ENCODE measurements at regions not wholly inside any gene's neighbourhood (a gene's known extent, or its start where the extent isn't known, plus 50 kb on each side); places are given as distances from the start of the nearest gene placed in this dataset.

DNA sequence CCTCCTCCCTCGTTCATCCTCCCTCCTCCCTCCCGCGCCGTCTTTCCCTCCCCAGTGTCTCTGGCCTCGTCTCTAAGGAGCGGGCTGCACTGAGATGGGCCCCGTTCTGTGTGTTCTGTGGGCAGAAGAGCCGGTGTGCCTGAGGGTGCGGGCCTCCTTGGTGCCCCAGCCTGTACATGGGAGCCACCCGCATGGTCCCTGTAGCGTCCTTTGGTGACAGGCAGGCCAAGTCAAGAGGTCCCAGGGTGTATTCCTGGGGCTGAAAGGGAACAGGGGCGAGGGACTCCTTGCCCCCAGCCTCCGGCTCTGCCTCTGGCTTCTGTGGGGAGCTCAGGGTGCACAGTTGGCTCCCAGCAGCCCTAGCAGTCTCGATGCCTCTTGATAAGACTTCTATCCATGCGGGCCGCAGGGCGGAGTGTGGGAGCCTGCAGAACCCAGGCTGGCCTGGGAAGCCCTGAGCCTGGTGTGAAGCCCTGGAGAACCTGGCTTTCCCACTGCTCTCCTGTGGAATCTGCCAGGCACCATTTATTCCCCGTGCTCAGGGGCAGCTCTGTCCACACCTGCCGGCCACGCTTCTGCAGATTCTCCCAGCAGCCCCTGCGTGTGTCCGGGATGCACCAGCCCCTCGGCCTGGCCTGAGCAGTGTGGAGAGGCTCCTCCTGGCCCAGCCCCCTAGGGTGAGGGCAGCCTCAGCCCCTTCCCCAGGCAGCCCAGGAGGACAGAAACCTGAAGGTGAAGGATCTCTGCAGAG is 181.3 kb downstream of the KIF26A start:
- DNase-seq (ENCODE audit: low read depth), result no peak

DNA sequence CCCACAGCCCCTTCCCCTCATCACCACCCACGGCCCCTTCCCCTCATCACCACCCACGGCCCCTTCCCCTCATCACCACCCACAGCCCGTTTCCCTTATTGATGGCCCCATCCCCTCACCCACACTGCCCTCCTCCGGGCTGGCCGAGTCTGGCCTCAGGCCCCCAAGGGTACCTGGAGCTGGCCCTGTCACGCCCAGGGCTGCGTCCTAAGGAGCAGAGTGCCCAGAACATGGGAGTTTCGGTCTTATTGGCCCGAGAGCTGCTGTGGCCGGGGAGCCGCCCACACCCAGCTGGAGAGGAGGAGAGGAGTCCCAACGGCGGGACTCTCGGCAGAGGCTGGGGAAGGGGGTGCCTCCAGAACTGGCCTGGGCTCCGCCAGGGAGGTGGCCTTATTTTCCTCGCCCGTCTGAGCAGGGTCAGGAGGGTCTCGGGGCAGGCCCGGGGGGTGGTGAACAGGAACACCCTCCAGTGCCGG is 182.3 kb downstream of the KIF26A start:
- no peak for DNase-seq (ENCODE audit: low read depth)

DNA sequence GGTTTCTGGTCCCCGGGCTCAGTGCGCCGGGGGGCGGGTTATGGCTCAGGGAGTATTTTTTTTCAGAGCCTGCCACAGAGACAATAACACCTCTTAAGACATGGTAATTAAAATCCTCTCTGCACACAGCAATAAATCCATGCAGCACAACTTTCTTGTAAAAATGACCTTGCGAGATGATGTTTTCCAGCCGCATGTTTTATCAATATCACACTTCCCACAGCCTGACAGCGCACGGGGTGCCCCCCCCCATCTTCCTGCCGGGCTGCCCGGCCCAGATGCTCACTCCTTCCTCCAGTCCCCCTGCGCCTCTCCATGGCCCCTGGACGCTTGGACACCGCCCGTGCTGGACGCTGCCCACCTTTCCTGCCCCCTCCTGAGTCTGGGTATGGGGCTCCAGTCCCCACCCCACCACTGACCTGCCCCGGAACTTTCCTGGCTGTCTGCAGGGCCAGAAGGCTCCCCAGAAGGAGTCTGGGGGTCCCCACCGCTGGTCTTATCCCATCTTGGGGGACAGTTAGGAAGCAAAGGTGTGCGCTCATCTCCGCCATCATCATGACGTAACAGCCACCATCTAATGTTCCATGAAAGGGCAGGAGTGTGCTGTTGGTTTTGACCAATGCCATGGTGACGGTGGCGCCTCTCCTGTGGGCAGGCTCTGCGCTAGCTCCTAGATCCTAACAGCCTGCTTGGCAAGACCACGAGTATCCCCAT is 182.9 kb downstream of the KIF26A start:
- no peak for DNase-seq (ENCODE audit: low read depth)

DNA sequence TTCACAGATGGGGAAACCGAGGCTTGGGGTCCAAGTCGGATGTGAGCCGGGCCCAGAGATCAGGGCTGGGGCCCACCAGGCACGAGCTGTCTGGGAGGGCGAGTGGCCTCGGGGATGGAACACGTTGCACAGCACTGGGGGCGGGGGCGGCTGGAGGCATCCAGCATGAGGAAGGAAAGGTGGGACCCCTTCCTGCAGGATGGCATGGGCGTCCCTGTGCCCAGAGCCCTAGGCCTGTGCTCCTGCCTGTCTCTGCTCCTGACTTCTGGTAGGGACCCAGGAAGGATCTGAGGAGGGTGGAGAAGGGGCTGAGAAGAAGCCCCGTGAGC is 183.4 kb downstream of the KIF26A start:
- no peak for DNase-seq (ENCODE audit: low read depth)

DNA sequence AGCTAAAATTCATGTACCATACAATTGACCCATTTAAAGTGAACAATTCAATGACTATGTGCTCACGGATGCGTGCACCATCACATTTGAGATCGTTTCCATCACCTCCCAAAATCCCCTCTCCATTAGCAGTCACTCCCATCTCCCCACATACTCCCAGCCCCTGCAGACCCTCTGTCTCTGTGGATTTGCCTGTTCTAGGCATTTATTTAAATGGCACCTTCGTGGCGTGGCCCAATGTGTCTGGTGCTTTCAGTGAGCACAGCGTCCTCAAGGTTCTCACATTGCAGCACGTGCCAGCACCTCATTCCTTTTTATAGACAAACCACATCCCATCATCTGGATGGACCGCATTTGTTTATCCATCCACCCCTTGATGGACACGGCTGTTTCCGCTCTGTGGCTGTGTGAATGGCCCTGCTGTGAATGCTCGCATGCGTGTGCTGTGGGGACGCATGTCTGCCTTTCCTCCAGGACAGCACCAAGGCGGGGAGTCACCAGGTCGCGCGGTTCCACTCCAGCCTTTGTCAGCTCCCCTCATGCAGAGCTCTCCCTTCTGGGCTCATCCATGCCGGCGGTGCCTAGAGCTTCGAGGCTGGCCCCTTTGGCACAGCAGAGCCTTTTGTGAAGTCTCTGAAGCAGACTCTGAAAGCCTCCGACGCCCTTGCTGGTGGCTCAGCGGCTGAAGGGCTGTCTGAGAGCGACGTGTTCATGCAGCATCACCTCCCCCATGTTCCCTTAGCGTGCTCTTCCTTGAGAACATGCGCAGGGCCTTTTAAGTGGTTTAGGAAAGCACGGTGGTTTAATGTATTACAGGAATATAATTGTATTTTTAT is 184.4 kb downstream of the KIF26A start:
- DNase-seq (ENCODE audit: low read depth), result no peak

GRCh38 chr14:104323551-104324175 is 185.3 kb downstream of the KIF26A start:
- DNase-seq (ENCODE audit: low read depth), result no peak

DNA sequence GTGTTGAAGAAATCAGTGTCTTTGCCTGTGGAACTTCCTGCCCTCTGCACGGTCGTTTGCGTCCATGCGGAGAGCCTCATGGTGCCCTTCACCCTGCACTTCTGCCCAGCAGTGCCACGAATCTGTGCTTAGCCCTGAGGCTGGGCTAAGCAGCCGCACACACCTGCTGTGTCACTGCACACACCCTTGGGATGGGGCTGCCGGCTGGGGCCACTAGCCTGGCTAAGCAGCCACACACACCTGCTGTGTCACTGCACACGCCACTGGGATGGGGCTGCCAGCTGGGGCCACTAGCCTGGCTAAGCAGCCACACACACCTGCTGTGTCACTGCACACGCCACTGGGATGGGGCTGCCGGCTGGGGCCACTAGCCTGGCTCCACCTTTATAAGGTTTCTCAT is 188.5 kb downstream of the KIF26A start:
- no peak for DNase-seq (ENCODE audit: low read depth)

- DNase-seq (ENCODE audit: low read depth), result no peak
Measured at GRCh38 chr14:104328607-104329006, 190.2 kb downstream of the KIF26A start.

- DNase-seq (ENCODE audit: low read depth), result no peak
Measured at GRCh38 chr14:104329793-104330192, 191.4 kb downstream of the KIF26A start.

DNA sequence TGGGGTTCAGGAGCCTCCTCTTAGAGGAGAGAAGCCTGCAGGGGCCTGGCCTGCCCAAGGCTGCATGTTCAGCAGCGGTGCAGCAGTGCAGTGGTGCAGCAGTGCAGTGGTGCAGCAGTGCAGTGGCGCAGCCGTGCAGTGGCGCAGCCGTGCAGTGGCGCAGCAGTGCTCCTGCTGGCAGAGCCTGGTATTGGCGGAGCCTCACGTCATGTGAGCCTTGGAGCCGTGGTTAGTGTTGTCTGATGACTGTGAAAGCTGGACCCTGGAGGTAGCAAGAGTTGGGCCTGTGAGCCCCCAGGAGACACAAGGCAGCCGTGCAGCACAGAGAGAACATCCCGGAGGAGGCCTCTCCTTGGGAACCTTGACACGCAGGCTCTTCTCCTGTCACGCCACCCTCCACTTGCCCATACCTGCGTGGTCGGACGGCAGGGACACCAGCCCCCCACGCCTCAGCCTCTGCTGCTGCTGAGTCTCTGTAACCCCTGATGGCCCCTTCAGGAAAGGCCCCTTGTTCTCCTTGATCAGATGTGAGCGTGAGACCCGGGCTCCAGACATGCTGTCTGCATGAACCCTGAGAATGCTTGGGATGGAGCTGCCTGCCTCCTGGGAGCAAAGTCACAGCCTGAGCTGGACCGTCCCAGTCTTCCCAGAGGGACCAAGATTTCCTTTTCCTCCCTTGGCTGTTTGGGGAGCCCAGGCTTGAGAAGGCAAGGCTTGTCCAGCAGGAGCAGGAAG is 193.7 kb downstream of the KIF26A start:
- DNase-seq (ENCODE audit: low read depth), result no peak

DNA sequence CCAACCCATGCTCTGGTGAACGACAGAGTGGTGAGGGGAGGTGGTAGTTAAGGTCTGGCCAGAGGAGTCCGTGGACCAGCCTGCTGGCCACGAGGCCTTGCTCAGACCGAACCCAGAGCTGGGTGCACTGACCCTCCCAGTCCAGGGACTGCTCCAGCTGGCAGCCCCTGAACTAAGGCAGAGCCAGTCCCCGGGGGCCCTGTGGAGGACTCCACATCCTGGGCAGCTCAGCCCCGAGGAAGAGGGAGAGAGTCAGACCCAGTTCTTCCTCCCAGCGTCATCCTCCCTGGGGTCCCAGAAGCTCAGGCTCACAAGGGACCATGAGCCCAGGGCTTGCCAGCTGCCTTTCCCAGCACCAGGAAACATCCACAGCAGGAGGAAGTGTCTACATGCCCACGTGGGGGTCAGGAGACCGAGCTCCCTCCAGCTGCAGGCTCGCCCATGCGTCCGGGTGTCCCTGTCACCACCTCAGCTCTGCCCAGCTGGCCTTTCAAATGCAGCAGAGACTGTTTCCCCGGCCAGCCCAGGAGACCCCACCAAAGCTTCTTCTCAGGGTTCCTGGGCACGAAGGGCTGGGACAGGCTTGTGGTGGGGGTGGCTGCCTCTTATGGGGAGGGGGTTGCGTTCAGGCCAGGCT is 194.4 kb downstream of the KIF26A start:
- DNase-seq (ENCODE audit: low read depth), result no peak

GRCh38 chr14:104333646-104334423 is 195.4 kb downstream of the KIF26A start:
- no peak for DNase-seq (ENCODE audit: low read depth)

- DNase-seq (ENCODE audit: low read depth), result no peak
Measured at GRCh38 chr14:104334424-104335161, 196.2 kb downstream of the KIF26A start.

DNA sequence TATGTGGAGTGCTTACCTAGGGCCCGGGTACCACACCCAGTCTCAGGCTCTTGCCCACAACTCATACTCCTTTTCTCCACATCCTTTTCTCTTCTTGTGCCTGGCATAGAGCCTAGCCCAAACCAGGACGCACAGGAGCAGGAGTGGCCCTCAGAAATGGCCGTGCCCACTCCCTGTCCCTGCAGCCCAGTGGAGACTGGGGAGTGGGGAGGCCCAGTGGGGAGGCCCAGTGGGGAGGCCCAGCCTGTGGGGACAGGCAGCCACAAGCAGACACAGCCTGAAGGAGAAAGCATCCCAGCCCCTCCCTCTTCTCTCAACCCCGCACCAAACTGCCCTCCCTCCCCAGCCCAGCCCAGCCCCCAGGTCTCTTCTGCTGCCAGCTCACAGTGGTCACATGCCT is 196.8 kb downstream of the KIF26A start:
- DNase-seq (ENCODE audit: low read depth), result no peak

DNA sequence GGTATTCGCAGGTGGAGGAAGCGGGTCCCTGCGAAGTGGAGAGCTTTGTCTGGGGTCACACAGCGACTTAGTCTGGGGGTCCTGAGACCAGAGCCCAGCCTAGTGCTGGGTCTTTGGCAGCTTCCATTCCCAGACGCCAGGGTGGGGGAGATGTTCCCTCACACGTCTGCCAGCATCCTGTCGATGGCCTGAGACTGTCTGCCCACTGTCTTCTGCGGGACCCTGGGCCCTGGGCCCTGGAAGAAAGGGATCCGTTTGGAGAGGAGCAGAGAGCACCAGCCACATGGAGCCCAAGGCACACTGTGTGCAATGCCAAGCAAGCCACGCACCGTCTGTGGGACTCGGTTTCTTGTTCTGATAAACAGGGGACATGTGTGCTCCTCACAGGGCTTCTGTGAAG is 197.2 kb downstream of the KIF26A start:
- no peak for DNase-seq (ENCODE audit: low read depth)

- DNase-seq (ENCODE audit: low read depth), result no peak
Measured at GRCh38 chr14:104337351-104337750, 199.0 kb downstream of the KIF26A start.

DNA sequence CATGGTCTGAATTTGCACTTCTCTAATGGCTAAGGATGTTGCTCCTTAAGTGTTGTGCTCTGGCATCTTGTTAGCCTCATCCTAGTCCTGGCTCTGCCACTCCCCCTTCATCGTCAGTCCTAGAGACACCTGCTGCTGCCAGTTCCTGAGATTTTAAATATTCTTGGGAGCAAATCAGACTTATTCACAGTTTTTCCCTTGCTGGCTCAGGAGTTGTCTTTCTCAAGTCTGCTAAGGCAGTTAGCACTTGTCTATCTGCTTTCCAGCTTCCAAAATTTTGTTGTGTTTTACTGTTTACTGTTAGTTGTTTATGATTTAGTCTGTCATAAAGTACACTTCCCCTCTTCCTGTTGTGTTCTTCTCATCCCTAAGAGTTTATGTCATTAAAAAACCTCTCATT is 201.0 kb downstream of the KIF26A start:
- no peak for DNase-seq (ENCODE audit: low read depth)

- DNase-seq (ENCODE audit: low read depth), result no peak
Measured at GRCh38 chr14:104339829-104340228, 201.4 kb downstream of the KIF26A start.
